Lung (tissue), 9 donors: ENCODE measurements at regions not wholly inside any gene's neighbourhood (a gene's known extent, or its start where the extent isn't known, plus 50 kb on each side); places are given as distances from the start of the nearest gene placed in this dataset.
"Not testable (repeated sequence)": the region's sequence is repeated elsewhere in the genome, so short reads cannot be mapped to it uniquely, and the experiment has no call there.

ENCODE experiments used
- ATAC-seq: fragments of 200-7000 bp; cut with Tn5 transposase; one replicate; pipeline ENCODE4 v1.9.1; 2020; ENCODE audit warnings: moderate number of reproducible peaks; ENCODE audit not compliant: insufficient read depth, low FRiP score
- DNase-seq, 3 donors: peaks; one replicate each; pipeline ENCODE4 v3.0.0-alpha.2; 2013 to 2017
- H3K27ac ChIP-seq, 2 donors: one replicate each; pipeline ENCODE4 v1.5.1; 2013; ENCODE audit warnings: mild to moderate bottlenecking in 2 of 2, moderate library complexity in 2 of 2, control low read depth in 1 of 2, inconsistent platforms in 1 of 2, low read depth in 1 of 2, low read length in 1 of 2
- H3K27me3 ChIP-seq, 3 donors: one replicate each; pipeline ENCODE4 v1.5.1; 2013; ENCODE audit warnings: low read length in 2 of 3; ENCODE audit not compliant: control insufficient read depth in 3 of 3, insufficient read depth in 3 of 3
- H3K36me3 ChIP-seq, 4 donors: one replicate each; pipeline ENCODE4 v1.5.1; 2013; ENCODE audit warnings: low read length in 4 of 4, mild to moderate bottlenecking in 1 of 4, moderate library complexity in 1 of 4; ENCODE audit not compliant: control insufficient read depth in 4 of 4, insufficient read depth in 4 of 4
- H3K4me1 ChIP-seq, 5 donors: one replicate each; pipeline ENCODE4 v1.5.1; 2013; ENCODE audit warnings: low read length in 5 of 5, mild to moderate bottlenecking in 2 of 5, moderate library complexity in 1 of 5; ENCODE audit not compliant: control insufficient read depth in 5 of 5, insufficient read depth in 5 of 5
- H3K4me3 ChIP-seq: one replicate; pipeline ENCODE4 v1.5.1; 2013; ENCODE audit warnings: mild to moderate bottlenecking, control low read depth, moderate library complexity
- H3K9ac ChIP-seq, 2 donors: one replicate each; pipeline ENCODE4 v1.5.1; 2013; ENCODE audit warnings: low read length in 2 of 2, control low read depth in 1 of 2; ENCODE audit not compliant: insufficient read depth in 1 of 2
- H3K9me3 ChIP-seq, 4 donors: one replicate each; pipeline ENCODE4 v1.5.1; 2013; ENCODE audit warnings: low read length in 3 of 4, mild to moderate bottlenecking in 1 of 4, moderate library complexity in 1 of 4; ENCODE audit not compliant: control insufficient read depth in 4 of 4, insufficient read depth in 3 of 4
- WGBS, 2 donors: extraction: QIAGEN DNeasy Blood & Tissue Kit; methylation state at CpG; one replicate each; pipeline ENCODE4 v1.1.7; 2013; 5-methylcytosine and 5-hydroxymethylcytosine counted together
- donor health status: Bipolar disorder and iron deficiency.
- donor health status: healthy.
- donor health status: DM: yes; HTN: yes; CAD: no.

GRCh38 chr22:11055176-11055575, 4472.8 kb upstream of the OR11H1 start:
- H3K27me3 ChIP-seq, H3K9ac ChIP-seq, DNase-seq, ATAC-seq, H3K4me1 ChIP-seq, H3K27ac ChIP-seq, H3K4me3 ChIP-seq, H3K36me3 ChIP-seq: not testable (repeated sequence)
- peaks cover 0 to 31% (median 13%) of the 10 kb centered on the region in 4 donors for H3K9me3 ChIP-seq
- 82 to 84% methylated on average over 8 of the region's 8 CpGs for WGBS, 2 donors

GRCh38 chr22:11057955-11058547, 4469.9 kb upstream of the OR11H1 start:
- DNase-seq, ATAC-seq, H3K27me3 ChIP-seq, H3K4me3 ChIP-seq, H3K4me1 ChIP-seq, H3K36me3 ChIP-seq, H3K9ac ChIP-seq, H3K27ac ChIP-seq: not testable (repeated sequence)
- WGBS, 2 donors, result 75 to 78% methylated on average over 37 of the region's 39 CpGs
- H3K9me3 ChIP-seq, result peaks cover 0 to 31% (median 17%) of the 10 kb centered on the region in 4 donors

GRCh38 chr22:11059129-11059528, 4468.9 kb upstream of the OR11H1 start:
- H3K27me3 ChIP-seq, H3K9ac ChIP-seq, H3K36me3 ChIP-seq, H3K4me1 ChIP-seq, DNase-seq, H3K4me3 ChIP-seq, ATAC-seq, H3K27ac ChIP-seq: not testable (repeated sequence)
- WGBS, 2 donors, result 76 to 90% methylated on average over 3 of the region's 3 CpGs
- H3K9me3 ChIP-seq, result peaks cover 0 to 32% (median 16%) of the 10 kb centered on the region in 4 donors

- not testable (repeated sequence) for ATAC-seq, H3K4me3 ChIP-seq, H3K27me3 ChIP-seq, H3K4me1 ChIP-seq, H3K27ac ChIP-seq, DNase-seq, H3K36me3 ChIP-seq, H3K9ac ChIP-seq
- 59 to 67% methylated on average over 2 of the region's 2 CpGs for WGBS, 2 donors
- H3K9me3 ChIP-seq, result peaks cover 0 to 28% (median 11%) of the 10 kb centered on the region in 4 donors
These were observed 4467.2 kb upstream of the OR11H1 start for GRCh38 chr22:11060797-11061196.

- WGBS, 2 donors, result 31 to 56% methylated on average over 2 of the region's 3 CpGs
- H3K9ac ChIP-seq, DNase-seq, H3K4me3 ChIP-seq, H3K36me3 ChIP-seq, H3K27ac ChIP-seq, ATAC-seq, H3K4me1 ChIP-seq, H3K27me3 ChIP-seq: not testable (repeated sequence)
- peaks cover 0 to 22% (median 11%) of the 10 kb centered on the region in 4 donors for H3K9me3 ChIP-seq
These were observed 4465.5 kb upstream of the OR11H1 start for GRCh38 chr22:11062534-11062933.

- not testable (repeated sequence) for H3K9ac ChIP-seq, H3K4me1 ChIP-seq, ATAC-seq, DNase-seq, H3K27ac ChIP-seq, H3K27me3 ChIP-seq, H3K4me3 ChIP-seq, H3K36me3 ChIP-seq
- peaks cover 0 to 24% (median 11%) of the 10 kb centered on the region in 4 donors for H3K9me3 ChIP-seq
- WGBS, 2 donors, result 39 to 53% methylated on average over 5 of the region's 5 CpGs
These were observed 4464.8 kb upstream of the OR11H1 start for GRCh38 chr22:11063022-11063685.

- not testable (repeated sequence) for H3K36me3 ChIP-seq, H3K4me1 ChIP-seq, ATAC-seq, DNase-seq, H3K27me3 ChIP-seq, H3K9ac ChIP-seq, H3K27ac ChIP-seq, H3K4me3 ChIP-seq
- H3K9me3 ChIP-seq, result peaks cover 0 to 19% (median 8%) of the 10 kb centered on the region in 4 donors
- 70 to 74% methylated on average over 6 of the region's 6 CpGs for WGBS, 2 donors
These were observed 4462.8 kb upstream of the OR11H1 start for GRCh38 chr22:11065210-11065609.

- not testable (repeated sequence) for DNase-seq, H3K36me3 ChIP-seq, H3K4me3 ChIP-seq, H3K27ac ChIP-seq, H3K9ac ChIP-seq, H3K4me1 ChIP-seq, H3K27me3 ChIP-seq, ATAC-seq
- peaks cover 0 to 19% (median 8%) of the 10 kb centered on the region in 4 donors for H3K9me3 ChIP-seq
- WGBS, 2 donors, result 78 to 82% methylated on average over 18 of the region's 18 CpGs
These were observed 4462.0 kb upstream of the OR11H1 start for GRCh38 chr22:11065876-11066457.
